C4-2B (cell line): ENCODE measurements at regions not wholly inside any gene's neighbourhood (a gene's known extent, or its start where the extent isn't known, plus 50 kb on each side); places are given as distances from the start of the nearest gene placed in this dataset.
"Not testable (repeated sequence)": the region's sequence is repeated elsewhere in the genome, so short reads cannot be mapped to it uniquely, and the experiment has no call there.

Experiments used
- H3K27ac ChIP-seq: fragments of 450-650 bp; 2 replicates; pipeline ENCODE4 v1.5.1; 2017
- ZFX ChIP-seq: fragments of 450-650 bp; IDR thresholded peaks from 2 replicates; pipeline ENCODE4 v1.6.1; 2017
- TF ChIP-seq, protein P1 (sequence below): fragments of 450-650 bp; conservative IDR thresholded peaks from 2 replicates; pipeline ENCODE4 v1.5.1; 2017; ENCODE audit warnings: mild to moderate bottlenecking

DNA sequence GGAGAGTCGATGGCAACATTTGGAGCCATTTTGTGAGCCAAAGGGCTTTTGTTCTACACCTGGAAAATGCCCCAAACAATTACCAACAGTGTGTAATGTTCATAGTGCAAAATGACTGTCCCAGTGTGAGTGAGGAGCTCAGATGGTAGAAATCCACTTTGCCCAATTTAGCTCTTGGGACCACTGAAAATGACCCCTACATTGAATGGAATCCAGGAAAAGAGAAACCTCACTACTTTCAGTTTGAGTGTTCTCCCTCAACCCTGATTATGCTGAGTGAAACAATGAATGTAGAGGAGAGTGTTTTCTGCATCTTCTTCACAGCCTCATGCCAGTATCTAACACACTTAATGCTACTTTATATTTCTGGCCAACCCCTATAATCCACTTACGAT, 84.9 kb upstream of the NRN1 start:
- H3K27ac ChIP-seq: no peak overlapping the region
- no peak for TF ChIP-seq ZFX
- TF ChIP-seq, protein P1, sequence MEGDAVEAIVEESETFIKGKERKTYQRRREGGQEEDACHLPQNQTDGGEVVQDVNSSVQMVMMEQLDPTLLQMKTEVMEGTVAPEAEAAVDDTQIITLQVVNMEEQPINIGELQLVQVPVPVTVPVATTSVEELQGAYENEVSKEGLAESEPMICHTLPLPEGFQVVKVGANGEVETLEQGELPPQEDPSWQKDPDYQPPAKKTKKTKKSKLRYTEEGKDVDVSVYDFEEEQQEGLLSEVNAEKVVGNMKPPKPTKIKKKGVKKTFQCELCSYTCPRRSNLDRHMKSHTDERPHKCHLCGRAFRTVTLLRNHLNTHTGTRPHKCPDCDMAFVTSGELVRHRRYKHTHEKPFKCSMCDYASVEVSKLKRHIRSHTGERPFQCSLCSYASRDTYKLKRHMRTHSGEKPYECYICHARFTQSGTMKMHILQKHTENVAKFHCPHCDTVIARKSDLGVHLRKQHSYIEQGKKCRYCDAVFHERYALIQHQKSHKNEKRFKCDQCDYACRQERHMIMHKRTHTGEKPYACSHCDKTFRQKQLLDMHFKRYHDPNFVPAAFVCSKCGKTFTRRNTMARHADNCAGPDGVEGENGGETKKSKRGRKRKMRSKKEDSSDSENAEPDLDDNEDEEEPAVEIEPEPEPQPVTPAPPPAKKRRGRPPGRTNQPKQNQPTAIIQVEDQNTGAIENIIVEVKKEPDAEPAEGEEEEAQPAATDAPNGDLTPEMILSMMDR: no peak

- TF ChIP-seq, protein P1: no peak
- no peak for TF ChIP-seq ZFX
- no peak overlapping the region for H3K27ac ChIP-seq
These were observed 84.3 kb upstream of the NRN1 start for GRCh38 chr6:6090861-6091607.

GRCh38 chr6:6085928-6086668, 79.4 kb upstream of the NRN1 start:
- no peak overlapping the region for H3K27ac ChIP-seq
- TF ChIP-seq, protein P1: no peak
- TF ChIP-seq ZFX: no peak

GRCh38 chr6:6080975-6081374, 74.2 kb upstream of the NRN1 start:
- TF ChIP-seq ZFX: no peak
- TF ChIP-seq, protein P1: no peak
- H3K27ac ChIP-seq: no peak overlapping the region

DNA sequence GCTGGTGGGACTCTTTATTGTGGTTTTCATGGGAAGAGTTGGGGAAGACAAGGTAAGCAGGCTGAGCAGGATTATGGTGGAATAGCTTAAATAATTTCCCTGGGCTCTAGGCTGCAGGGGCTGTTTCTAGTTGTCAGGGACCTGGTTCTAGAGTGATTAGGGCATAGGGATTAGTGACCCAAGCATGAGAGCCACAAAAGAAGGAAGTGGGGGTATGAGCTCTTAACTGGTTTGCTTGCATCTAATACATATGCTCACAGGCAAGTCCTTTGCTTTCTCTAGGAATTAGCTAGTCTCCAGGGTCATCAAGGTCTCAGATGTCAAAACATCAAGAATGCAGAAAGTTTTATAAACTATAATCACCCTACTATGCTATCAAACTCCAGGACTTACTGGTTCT, 67.5 kb upstream of the NRN1 start:
- H3K27ac ChIP-seq: no peak overlapping the region
- no peak for TF ChIP-seq ZFX
- TF ChIP-seq, protein P1: no peak

- H3K27ac ChIP-seq: not testable (repeated sequence)
These were observed 61.4 kb upstream of the NRN1 start for GRCh38 chr6:6068157-6068556.

DNA sequence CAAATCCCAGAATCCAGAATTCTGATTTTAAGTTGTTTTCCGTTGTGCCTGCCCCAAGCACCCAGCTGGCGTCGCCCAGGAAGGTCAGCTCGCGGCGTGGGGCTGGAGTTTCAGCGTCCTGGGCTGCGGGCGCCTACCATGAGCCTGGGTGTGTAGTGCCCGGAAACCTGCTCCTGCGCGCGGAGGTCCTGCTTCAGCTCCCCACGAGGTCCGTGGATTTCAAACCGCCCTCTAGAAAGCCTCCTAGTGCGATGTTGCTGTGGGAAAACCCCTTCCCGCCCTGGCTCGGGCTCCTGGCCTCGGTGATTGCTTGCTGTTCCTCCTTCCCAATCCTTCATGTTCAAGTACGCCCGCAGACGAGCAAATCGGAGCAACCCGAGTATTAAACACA, 51.3 kb upstream of the NRN1 start:
- H3K27ac ChIP-seq: no peak overlapping the region
- TF ChIP-seq, protein P1: no peak
- no peak for TF ChIP-seq ZFX
